ENCODE measurements at regions not wholly inside any gene's neighbourhood (a gene's known extent, or its start where the extent isn't known, plus 50 kb on each side); places are given as distances from the start of the nearest gene placed in this dataset.
A peak's percentile ranks its signal among the peaks of the same experiment; 100 is the strongest.

GRCh38 chr1:81635816-81636215 lies 164.9 kb upstream of the ADGRL2 start:
- CTCF ChIA-PET: no interaction called here
- no peaks in the 10 kb centered on the region for H3K4me1 Mint-ChIP-seq

GRCh38 chr1:81634294-81634693 lies 166.4 kb upstream of the ADGRL2 start:
- POLR2A ChIA-PET: no interaction called here
- Histone ChIP-seq H3K27ac (ENCODE audit: low read depth, low read length) (no peak overlapping the region), H3K27me3 (ENCODE audit: insufficient read depth, low read length, poor library complexity, severe bottlenecking) (no peaks in the 10 kb centered on the region), H3K9me3 (ENCODE audit: low read length) (no peaks in the 10 kb centered on the region), H3K4me3 (ENCODE audit: low read length) (no peak overlapping the region), H3K4me1 (ENCODE audit: insufficient read depth, low read length) (no peaks in the 10 kb centered on the region), H3K36me3 (ENCODE audit: insufficient read depth, low read length) (no peaks in the 10 kb centered on the region)
- H3K9me3 Mint-ChIP-seq: peaks cover 8 to 21% (median 13%) of the 10 kb centered on the region in 5 donors
- H3K27ac Mint-ChIP-seq: no peak overlapping the region
- no peaks in the 10 kb centered on the region for H3K27me3 Mint-ChIP-seq
- no peaks in the 10 kb centered on the region for H3K36me3 Mint-ChIP-seq
- peak overlapping the region in 1 of 7 donors; percentile 6 for H3K4me3 Mint-ChIP-seq
- DNase-seq: no peak
- H3K4me1 Mint-ChIP-seq: no peaks in the 10 kb centered on the region
- CTCF ChIA-PET: no interaction called here

More at GRCh38 chr1:81635816-81636215, 164.9 kb upstream of the ADGRL2 start:
- no peak overlapping the region for H3K27ac Mint-ChIP-seq
- H3K9me3 Mint-ChIP-seq: peaks cover 11 to 22% (median 19%) of the 10 kb centered on the region in 5 donors
- POLR2A ChIA-PET: no interaction called here
- no peak overlapping the region for H3K27ac ChIP-seq (ENCODE audit: low read depth, low read length)
- H3K36me3 ChIP-seq (ENCODE audit: insufficient read depth, low read length): no peaks in the 10 kb centered on the region
- H3K27me3 Mint-ChIP-seq: no peaks in the 10 kb centered on the region
- no peaks in the 10 kb centered on the region for H3K9me3 ChIP-seq (ENCODE audit: low read length)
- H3K4me3 Mint-ChIP-seq: no peak overlapping the region
- no peaks in the 10 kb centered on the region for H3K4me1 ChIP-seq (ENCODE audit: insufficient read depth, low read length)
- no peaks in the 10 kb centered on the region for H3K27me3 ChIP-seq (ENCODE audit: insufficient read depth, low read length, poor library complexity, severe bottlenecking)
- H3K36me3 Mint-ChIP-seq: no peaks in the 10 kb centered on the region
- no peak for DNase-seq
- H3K4me3 ChIP-seq (ENCODE audit: low read length): no peak overlapping the region

GRCh38 chr1:81619156-81619555 lies 181.6 kb upstream of the ADGRL2 start:
- Histone ChIP-seq H3K27me3 (ENCODE audit: insufficient read depth, low read length, poor library complexity, severe bottlenecking) (no peaks in the 10 kb centered on the region), H3K4me1 (ENCODE audit: insufficient read depth, low read length) (no peaks in the 10 kb centered on the region), H3K4me3 (ENCODE audit: low read length) (no peak overlapping the region), H3K27ac (ENCODE audit: low read depth, low read length) (no peak overlapping the region), H3K9me3 (ENCODE audit: low read length) (no peaks in the 10 kb centered on the region), H3K36me3 (ENCODE audit: insufficient read depth, low read length) (no peaks in the 10 kb centered on the region)
- H3K9me3 Mint-ChIP-seq: peaks cover 2 to 22% (median 15%) of the 10 kb centered on the region in 5 donors
- H3K36me3 Mint-ChIP-seq: no peaks in the 10 kb centered on the region
- no peak overlapping the region for H3K4me3 Mint-ChIP-seq
- no peaks in the 10 kb centered on the region for H3K4me1 Mint-ChIP-seq
- CTCF ChIA-PET: no interaction called here
- H3K27me3 Mint-ChIP-seq: no peaks in the 10 kb centered on the region
- no peak for DNase-seq
- POLR2A ChIA-PET: no interaction called here
- no peak overlapping the region for H3K27ac Mint-ChIP-seq

- H3K4me3 Mint-ChIP-seq: no peak overlapping the region
- POLR2A ChIA-PET: no interaction called here
- no peaks in the 10 kb centered on the region for H3K27me3 ChIP-seq (ENCODE audit: insufficient read depth, low read length, poor library complexity, severe bottlenecking)
Observed at GRCh38 chr1:81618376-81618775, 182.4 kb upstream of the ADGRL2 start.

GRCh38 chr1:81617308-81617967 lies 183.3 kb upstream of the ADGRL2 start:
- Histone ChIP-seq H3K27ac (ENCODE audit: low read depth, low read length) (no peak overlapping the region), H3K9me3 (ENCODE audit: low read length) (no peaks in the 10 kb centered on the region), H3K27me3 (ENCODE audit: insufficient read depth, low read length, poor library complexity, severe bottlenecking) (no peaks in the 10 kb centered on the region), H3K4me1 (ENCODE audit: insufficient read depth, low read length) (no peaks in the 10 kb centered on the region), H3K4me3 (ENCODE audit: low read length) (no peak overlapping the region), H3K36me3 (ENCODE audit: insufficient read depth, low read length) (no peaks in the 10 kb centered on the region)
- no peaks in the 10 kb centered on the region for H3K36me3 Mint-ChIP-seq
- ChIA-PET POLR2A (no interaction called here), CTCF (no interaction called here)
- DNase-seq: no peak
- no peak overlapping the region for H3K27ac Mint-ChIP-seq
- H3K4me1 Mint-ChIP-seq: no peaks in the 10 kb centered on the region
- H3K27me3 Mint-ChIP-seq: peaks cover 0 to 3% of the 10 kb centered on the region in 2 donors
- H3K4me3 Mint-ChIP-seq: no peak overlapping the region
- peaks cover 2 to 27% (median 16%) of the 10 kb centered on the region in 5 donors for H3K9me3 Mint-ChIP-seq

More at GRCh38 chr1:81618376-81618775, 182.4 kb upstream of the ADGRL2 start:
- no peaks in the 10 kb centered on the region for H3K9me3 ChIP-seq (ENCODE audit: low read length)
- CTCF ChIA-PET: no interaction called here
- H3K36me3 ChIP-seq (ENCODE audit: insufficient read depth, low read length): no peaks in the 10 kb centered on the region
- H3K36me3 Mint-ChIP-seq: no peaks in the 10 kb centered on the region
- H3K4me1 ChIP-seq (ENCODE audit: insufficient read depth, low read length): no peaks in the 10 kb centered on the region
- H3K9me3 Mint-ChIP-seq: peaks cover 2 to 23% (median 17%) of the 10 kb centered on the region in 5 donors
- no peak overlapping the region for H3K27ac ChIP-seq (ENCODE audit: low read depth, low read length)
- no peaks in the 10 kb centered on the region for H3K27me3 Mint-ChIP-seq
- H3K4me3 ChIP-seq (ENCODE audit: low read length): no peak overlapping the region
- no peak overlapping the region for H3K27ac Mint-ChIP-seq
- H3K4me1 Mint-ChIP-seq: no peaks in the 10 kb centered on the region
- DNase-seq: no peak

GRCh38 chr1:81613803-81614202 lies 186.9 kb upstream of the ADGRL2 start:
- Histone ChIP-seq H3K27me3 (ENCODE audit: insufficient read depth, low read length, poor library complexity, severe bottlenecking) (no peaks in the 10 kb centered on the region), H3K4me3 (ENCODE audit: low read length) (no peak overlapping the region), H3K27ac (ENCODE audit: low read depth, low read length) (no peak overlapping the region), H3K4me1 (ENCODE audit: insufficient read depth, low read length) (no peaks in the 10 kb centered on the region), H3K9me3 (ENCODE audit: low read length) (no peaks in the 10 kb centered on the region), H3K36me3 (ENCODE audit: insufficient read depth, low read length) (no peaks in the 10 kb centered on the region)
- peaks cover 1 to 30% (median 16%) of the 10 kb centered on the region in 5 donors for H3K9me3 Mint-ChIP-seq
- H3K4me3 Mint-ChIP-seq: no peak overlapping the region
- H3K36me3 Mint-ChIP-seq: no peaks in the 10 kb centered on the region
- CTCF ChIA-PET: no interaction called here
- no peak overlapping the region for H3K27ac Mint-ChIP-seq
- H3K4me1 Mint-ChIP-seq: no peaks in the 10 kb centered on the region
- POLR2A ChIA-PET: no interaction called here
- DNase-seq: no peak
- H3K27me3 Mint-ChIP-seq: peaks cover 0 to 3% of the 10 kb centered on the region in 2 donors

- no peaks in the 10 kb centered on the region for H3K4me1 ChIP-seq (ENCODE audit: insufficient read depth, low read length)
- H3K27ac ChIP-seq (ENCODE audit: low read depth, low read length): no peak overlapping the region
- peaks cover 3 to 18% (median 12%) of the 10 kb centered on the region in 5 donors for H3K9me3 Mint-ChIP-seq
- no peaks in the 10 kb centered on the region for H3K27me3 ChIP-seq (ENCODE audit: insufficient read depth, low read length, poor library complexity, severe bottlenecking)
- H3K36me3 Mint-ChIP-seq: no peaks in the 10 kb centered on the region
- CTCF ChIA-PET: no interaction called here
- no peaks in the 10 kb centered on the region for H3K4me1 Mint-ChIP-seq
- no peaks in the 10 kb centered on the region for H3K36me3 ChIP-seq (ENCODE audit: insufficient read depth, low read length)
- no peak overlapping the region for H3K27ac Mint-ChIP-seq
- POLR2A ChIA-PET: no interaction called here
- no peak for DNase-seq
- no peak overlapping the region for H3K4me3 Mint-ChIP-seq
- no peaks in the 10 kb centered on the region for H3K9me3 ChIP-seq (ENCODE audit: low read length)
- no peaks in the 10 kb centered on the region for H3K27me3 Mint-ChIP-seq
- no peak overlapping the region for H3K4me3 ChIP-seq (ENCODE audit: low read length)
Observed at GRCh38 chr1:81607924-81608323, 192.8 kb upstream of the ADGRL2 start.

GRCh38 chr1:81607086-81607485 lies 193.6 kb upstream of the ADGRL2 start:
- H3K4me1 Mint-ChIP-seq: no peaks in the 10 kb centered on the region
- Histone ChIP-seq H3K27me3 (ENCODE audit: insufficient read depth, low read length, poor library complexity, severe bottlenecking) (no peaks in the 10 kb centered on the region), H3K27ac (ENCODE audit: low read depth, low read length) (no peak overlapping the region), H3K4me3 (ENCODE audit: low read length) (no peak overlapping the region), H3K9me3 (ENCODE audit: low read length) (no peaks in the 10 kb centered on the region), H3K36me3 (ENCODE audit: insufficient read depth, low read length) (no peaks in the 10 kb centered on the region), H3K4me1 (ENCODE audit: insufficient read depth, low read length) (no peaks in the 10 kb centered on the region)
- no peak overlapping the region for H3K27ac Mint-ChIP-seq
- CTCF ChIA-PET: no interaction called here
- H3K4me3 Mint-ChIP-seq: no peak overlapping the region
- H3K27me3 Mint-ChIP-seq: no peaks in the 10 kb centered on the region
- POLR2A ChIA-PET: no interaction called here
- DNase-seq: no peak
- H3K36me3 Mint-ChIP-seq: no peaks in the 10 kb centered on the region
- peaks cover 3 to 19% (median 12%) of the 10 kb centered on the region in 5 donors for H3K9me3 Mint-ChIP-seq
